Suppressor macrophage (primary cell): ENCODE measurements at regions not wholly inside any gene's neighbourhood (a gene's known extent, or its start where the extent isn't known, plus 50 kb on each side); places are given as distances from the start of the nearest gene placed in this dataset.
A peak's percentile ranks its signal among the peaks of the same experiment; 100 is the strongest.

Source experiments
- DNase-seq, 4 experiments: peaks; one replicate each; pipeline ENCODE4 v3.0.0-alpha.2; 2020 to 2022

DNA sequence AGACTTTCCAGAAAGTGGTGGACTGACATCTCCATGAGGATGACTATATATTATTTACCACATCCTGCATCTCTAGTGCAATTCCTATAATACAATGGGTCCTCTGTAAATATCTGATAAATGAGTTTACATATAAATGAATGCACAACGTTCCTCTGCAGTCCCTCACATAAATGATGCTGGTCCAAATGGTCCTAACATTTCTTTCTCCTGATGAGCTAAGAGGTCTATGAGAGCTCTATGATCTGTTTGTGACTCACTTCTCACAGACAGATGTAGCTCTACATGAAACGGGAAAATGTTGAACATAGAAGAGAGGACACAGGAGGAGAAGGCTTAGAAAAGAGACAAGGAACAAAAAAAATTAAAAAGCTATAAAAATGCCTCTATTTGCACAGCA lies 201.2 kb upstream of the PIK3C3 start:
- DNase-seq = no peak

DNA sequence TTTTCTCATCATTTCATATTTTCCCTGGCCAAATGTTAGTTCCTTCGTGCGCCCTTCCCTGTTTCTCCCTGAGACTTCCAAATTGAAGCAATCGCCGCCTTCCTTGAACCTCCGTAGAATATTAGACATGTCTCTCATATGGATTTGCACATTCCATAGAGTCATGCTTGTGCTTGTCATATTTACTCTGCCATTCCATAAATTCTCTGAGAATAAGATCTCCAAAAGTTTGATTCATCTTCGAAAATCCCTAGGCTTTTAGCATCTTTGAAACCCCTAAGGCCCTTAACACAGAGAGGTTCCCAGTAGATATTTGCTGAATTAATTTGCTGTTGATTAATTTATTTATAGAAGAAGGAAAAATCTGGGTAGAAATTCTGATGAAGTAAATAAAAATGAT lies 202.2 kb upstream of the PIK3C3 start:
- no peak for DNase-seq

DNA sequence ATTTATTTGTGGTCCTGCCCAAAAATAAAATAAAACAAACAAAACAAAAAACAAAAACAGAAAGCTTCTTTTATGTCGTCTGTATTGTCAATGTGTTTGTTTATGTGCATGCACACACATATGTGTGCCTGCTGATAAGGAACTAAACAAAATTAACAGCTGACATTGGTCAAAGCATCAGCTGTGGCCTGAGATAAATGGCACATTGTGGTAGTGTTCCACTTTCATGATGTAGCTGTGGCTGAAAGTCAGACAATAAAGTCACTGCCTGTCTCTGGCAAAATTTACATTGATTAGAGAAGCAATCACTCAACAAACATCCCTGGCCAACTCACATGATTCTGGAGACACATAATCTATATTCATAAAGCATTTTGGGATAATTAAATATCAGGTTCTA lies 203.4 kb upstream of the PIK3C3 start:
- DNase-seq = no peak

DNA sequence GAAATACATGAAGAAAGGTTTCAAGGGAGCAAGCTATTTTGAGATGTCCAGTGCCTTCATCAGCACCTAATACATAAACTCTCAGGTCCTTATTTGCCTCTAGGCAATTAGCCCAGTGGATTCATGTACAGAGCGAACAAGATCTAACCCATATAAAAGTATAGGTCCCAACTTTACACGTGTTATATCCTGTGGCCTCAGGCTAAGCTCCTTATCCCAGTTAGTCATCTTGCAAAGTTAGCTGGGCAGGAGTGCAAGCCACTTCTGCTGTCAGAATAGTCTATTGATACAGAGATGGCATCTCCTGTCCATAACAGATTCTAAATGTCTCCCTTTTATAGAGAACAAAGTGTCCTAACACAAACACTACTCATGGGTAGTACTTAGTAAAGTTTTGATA lies 203.9 kb upstream of the PIK3C3 start:
- no peak for DNase-seq

DNA sequence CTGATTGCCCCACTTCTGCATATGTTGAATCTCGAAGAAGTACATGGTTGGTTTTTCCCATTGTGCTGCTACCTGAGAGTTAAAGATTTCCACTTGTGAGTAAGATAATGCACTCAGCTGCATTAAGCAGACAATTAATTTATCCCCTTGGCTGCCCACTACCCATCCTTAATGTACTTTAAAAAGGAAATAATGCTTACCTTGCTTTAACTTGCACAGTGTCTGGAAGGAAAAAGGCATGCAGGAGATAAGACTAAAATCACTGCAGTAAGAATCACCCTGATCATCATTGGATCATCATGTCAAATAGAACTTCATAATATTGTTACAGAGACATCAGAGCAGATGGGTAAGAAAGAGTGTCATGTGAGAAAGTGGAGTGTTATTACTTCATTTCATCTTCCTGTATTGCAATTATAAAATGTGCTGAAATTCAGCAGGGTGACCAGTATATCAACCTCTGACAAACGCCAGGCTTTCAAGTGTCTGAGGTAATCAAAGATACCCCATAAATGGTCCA lies 207.3 kb upstream of the PIK3C3 start:
- DNase-seq = no peak

DNA sequence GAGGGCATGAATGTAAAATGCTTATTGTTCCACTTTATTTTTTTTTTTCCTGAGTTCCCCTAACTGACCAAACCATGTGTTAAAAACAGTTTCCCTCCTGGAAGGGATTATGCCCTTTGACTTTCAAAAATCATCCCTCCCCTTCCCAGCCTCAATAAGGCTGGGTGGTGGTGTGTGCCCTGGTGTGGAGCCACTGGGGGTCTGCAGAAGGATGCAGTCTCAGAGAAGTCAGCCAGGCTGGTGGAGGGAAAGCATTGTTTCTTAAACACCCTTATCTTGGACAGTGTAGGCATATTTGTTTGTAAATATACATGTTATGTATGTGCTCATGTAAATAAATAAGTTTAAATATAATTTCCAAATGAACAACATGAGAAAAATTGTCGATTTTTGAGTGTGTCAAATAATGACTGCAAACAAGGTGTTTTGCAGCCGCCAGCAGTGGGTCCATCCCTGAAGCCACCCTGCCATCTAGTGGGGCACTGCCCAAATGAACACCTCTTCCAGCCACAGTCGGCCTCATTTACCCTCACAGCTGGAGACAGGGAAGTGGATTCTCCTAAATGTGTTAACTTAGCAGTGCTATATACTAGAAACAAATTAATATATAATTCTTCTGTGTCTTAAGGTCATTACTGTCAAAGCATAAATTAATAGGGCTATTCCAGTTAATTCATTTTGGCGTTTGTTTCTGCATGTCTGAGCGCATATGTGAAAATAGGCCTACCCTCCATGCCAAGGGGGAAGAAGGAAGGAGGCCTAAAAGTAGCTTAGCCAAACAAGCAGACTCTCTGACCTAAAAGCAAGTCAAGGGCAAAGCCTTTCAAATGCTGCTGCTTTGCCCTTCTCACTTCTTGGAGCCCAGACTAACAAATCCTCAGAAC lies 209.6 kb upstream of the PIK3C3 start:
- DNase-seq = peak; percentile 33 to 61 (median 46)

DNA sequence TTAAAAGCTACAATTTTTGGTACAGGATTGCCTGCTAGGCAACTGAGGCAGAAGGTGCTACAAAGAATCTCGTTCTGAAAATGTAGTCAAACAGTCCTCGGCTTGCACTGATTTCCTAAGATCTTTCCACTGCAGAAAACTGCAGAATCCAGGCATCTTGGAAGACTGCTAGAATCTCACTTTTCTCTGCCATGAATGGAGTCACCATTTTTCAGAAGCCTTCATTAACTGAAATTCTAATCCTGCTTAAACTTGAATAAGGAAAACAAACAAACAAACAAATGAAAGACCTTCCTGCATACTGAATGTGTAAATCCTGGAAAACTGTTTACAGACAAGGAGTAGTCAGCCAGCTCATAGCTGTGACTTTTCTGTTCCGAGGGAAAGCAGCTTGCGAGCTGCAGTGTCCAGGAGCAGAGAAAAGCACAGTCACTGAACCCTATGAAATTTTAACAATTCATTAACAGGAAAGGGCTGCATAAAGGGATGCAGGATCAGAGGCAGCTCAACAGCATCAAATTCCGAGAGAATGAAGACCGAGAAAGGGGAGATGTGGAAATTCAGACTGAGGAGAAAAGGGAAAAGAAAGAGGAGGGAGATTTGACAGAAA lies 210.5 kb upstream of the PIK3C3 start:
- no peak for DNase-seq

DNA sequence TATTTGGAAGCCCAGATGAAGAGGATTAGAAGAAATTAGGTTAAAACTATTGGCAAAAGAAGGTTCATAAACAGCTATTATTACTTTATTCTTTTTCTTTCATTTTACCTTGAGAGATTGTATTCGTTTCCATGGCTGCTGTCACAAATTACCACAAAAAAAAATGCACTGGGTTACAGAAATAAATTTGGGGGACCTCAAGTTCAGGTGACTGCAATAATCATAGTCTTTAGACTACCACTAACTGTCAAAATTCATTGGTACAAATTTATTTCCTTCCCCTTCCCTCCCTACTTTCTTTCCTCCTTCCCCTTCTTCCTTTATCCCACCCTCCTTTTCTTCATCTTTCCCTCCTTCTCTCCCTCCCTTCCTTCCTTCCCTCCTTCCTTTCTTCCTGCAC lies 217.8 kb upstream of the PIK3C3 start:
- DNase-seq = no peak

DNA sequence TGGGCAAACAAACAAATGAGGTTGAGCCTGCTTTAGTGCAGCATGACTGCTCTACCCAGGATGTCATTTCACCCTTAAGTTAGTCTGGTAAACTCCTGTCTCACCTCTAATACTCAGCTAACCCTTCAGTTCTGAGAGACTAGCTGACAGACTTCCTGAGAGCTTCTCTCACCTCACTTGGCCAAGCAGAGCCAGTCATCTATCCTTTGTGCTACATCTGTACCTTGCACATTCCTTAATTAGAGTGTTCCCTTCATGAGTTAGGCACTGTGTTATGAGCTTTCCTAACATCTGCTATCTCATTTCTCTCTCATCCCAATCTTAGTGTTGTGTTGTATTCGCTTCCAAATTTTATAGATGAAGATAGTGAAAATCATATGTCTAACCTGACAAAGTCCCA lies 220.1 kb upstream of the PIK3C3 start:
- no peak for DNase-seq

DNA sequence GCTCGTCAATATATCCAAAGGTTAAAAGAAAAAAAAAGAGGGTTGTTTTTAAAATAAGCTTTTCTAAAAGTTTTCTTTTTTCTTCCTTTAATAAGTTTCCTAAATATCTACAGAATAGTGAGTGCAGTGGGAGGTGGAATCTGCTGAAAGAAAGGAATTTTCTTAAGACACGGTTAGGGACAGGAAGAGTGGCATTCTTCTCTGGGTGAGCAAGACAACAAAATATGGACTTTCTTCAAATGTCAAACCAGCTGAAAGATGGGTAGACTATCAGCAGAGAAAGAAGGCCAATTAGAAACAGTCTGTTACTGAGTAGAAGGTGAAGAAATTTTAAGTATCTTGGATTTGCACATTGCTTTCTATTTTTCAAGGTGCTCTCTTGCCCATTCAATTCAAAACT lies 222.7 kb upstream of the PIK3C3 start:
- no peak for DNase-seq

DNA sequence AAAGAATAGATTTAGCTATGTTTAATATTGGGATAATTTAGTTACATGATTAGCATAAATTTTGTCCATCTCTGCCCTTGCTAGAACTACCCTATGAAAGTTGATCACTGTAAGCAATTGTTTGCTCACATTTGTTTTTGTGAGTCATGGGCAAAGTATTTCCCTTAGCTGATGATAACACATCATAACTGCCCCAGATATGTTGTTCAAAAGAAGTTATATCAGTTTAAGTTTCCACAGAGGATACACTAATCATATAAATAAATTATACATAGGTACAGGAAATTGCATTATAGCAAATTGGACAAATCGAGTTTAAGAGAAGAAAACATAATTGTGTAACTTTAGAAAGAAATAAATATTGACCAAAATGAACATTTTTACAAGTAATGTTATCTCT lies 223.2 kb upstream of the PIK3C3 start:
- DNase-seq = no peak

DNA sequence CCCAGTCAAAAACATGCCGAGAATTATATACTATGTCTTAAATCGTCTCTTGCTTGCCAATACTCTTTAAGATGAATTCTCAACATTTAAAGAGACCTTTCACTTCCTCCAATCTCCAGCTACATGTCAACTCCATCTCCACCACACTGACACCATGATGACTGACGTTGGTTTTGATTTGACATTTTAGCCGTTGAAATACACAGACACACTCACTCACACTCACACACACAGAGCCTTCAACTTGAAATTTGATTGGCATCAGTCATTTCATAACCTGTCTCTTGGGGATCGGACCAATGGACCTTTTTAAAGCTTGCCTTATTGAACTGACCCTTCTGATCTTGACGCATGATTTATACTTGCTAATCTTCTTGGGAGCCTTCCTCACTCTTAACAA lies 230.8 kb upstream of the PIK3C3 start:
- DNase-seq = no peak

DNA sequence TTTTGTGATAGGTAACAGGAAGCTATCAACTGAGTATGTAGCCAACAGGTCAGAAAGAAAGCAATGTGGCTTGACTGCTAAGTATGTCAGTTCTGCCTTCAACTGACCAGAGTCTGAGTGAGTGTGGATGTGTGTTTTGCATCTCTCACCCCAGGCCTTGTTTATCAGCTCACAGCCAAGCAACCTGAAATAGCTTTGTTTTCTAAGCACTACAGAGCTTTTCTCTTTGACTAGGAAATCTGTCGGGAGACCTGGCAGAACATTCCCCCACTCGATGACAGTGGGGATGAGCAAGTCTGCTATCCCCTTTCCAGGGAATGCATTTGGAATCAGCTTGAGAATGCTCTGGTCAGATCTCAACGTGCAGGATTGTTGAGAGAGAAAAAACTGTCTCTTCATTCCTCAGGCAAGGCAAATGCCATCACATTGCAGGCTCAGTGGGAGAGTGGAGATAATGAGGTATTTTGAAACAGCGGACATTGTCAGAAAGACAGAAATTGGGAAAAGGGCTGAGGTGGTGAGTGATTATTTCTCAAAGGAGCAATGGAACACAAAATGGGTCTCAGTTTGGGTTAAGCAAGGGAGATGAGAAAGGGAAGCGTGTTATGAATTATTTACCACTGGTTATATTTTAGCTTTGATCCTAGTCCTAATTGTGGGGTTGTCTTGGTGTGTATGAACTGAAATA lies 233.8 kb upstream of the PIK3C3 start:
- no peak for DNase-seq

DNA sequence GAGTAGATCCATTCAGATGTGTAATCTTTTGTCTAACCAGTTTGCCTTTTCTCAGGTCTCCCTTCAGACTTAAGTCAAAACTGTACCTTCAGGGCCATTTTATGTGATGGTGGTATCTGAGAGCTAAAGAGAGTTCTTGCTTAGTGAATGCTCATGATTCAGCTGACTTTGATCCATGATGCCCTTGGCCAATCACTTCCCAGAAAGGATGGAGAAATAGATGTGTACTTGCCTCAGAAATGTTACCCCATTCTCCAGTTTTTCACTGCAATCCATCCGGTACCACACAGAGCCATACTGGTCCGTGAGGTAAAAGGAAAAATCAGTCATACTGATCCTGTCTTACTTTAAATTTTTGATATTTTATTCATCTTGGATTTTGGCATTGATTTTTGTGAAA lies 234.8 kb upstream of the PIK3C3 start:
- no peak for DNase-seq

DNA sequence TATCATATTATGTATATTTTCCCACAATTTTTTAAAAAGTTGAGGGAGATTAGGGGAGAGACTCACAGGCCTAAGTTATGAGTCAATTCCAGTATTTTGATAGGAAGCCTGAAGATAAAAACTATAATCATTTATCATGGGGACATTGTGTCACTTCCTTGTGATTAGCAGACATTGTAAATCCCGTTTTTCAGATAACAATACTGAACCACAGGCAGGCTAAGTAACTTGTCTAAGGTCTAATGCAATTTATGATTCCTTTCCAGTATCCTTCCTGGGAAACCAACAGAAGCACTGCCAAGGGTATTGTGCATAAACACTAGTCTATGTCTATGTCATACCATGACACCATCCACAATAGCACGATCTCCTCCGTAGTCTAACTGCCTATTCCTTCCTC lies 235.2 kb upstream of the PIK3C3 start:
- DNase-seq = no peak

DNA sequence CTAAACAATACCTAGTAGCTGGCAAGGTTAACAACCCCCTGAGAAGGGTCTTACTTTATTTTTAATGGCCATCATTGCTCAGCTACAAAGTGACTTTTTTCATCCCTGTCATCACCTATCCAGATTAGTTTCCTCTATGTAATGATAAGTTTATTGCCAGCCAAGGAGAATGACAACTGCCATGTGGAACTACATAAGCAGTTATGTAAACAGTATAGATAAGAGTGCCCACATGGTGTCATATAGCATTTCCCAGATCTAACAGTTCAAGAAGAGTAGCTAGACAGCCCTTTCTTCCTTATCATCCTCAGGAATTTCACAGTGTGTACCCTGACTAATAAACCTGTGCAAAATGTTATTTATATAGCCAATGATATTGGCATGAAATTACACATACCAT lies 240.2 kb upstream of the PIK3C3 start:
- no peak for DNase-seq

DNA sequence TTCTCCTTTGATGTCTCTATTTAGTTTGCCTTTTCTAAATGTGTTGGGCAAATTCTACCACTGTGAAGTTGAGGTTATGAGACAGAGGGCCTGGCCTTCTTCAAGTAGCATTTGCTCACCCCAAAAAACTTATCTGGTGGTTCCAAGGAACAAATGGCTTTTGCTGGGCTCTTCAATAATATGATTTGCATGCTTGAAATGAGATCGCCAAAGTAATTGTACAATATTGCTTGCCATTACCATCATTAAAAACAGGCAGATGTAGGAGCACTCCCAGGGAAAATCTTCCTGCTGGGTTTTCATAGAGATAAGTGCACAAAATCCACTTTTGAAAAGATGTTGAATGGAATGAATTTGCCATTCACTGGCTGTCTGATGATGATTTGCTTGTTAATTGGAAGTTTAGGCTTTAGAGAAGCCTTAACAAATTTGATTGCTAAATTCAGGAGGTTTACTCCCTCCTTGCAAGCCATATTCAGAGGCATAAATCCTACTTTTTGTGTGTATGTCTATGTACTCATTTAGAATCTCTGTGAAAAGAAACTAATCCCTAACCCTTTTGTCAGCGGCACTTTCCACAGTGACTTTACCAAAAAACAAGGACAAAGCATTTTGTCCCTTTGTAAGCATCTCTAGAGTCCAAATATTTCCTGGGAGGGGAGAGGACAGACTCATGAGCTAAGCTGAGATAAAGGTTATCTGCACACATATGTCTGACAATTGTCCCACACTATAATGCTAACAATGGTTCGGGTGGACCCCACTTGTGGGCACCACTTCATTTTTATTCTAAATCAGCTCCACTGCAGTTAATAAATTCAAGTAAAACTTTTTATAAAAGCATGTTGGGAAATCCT lies 240.8 kb upstream of the PIK3C3 start:
- no peak for DNase-seq

DNA sequence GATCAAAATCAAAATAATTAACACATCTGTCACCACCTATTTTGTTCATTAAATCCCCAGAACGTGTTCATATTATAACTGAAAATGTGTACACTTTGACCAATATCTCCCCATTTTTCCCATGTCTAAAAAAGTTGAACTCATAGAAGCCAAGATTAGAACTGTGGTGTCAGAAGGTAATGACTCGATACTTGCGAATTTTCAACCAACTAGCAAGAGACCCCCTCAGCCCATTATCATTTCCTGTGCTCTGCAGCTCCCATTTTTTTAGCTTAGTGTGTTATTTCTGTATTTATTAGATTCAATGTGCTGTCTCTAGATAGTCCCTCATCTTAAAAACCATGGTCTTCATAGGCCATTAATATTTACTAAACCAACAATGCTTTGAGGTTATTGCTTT lies 248.7 kb upstream of the PIK3C3 start:
- no peak for DNase-seq

DNA sequence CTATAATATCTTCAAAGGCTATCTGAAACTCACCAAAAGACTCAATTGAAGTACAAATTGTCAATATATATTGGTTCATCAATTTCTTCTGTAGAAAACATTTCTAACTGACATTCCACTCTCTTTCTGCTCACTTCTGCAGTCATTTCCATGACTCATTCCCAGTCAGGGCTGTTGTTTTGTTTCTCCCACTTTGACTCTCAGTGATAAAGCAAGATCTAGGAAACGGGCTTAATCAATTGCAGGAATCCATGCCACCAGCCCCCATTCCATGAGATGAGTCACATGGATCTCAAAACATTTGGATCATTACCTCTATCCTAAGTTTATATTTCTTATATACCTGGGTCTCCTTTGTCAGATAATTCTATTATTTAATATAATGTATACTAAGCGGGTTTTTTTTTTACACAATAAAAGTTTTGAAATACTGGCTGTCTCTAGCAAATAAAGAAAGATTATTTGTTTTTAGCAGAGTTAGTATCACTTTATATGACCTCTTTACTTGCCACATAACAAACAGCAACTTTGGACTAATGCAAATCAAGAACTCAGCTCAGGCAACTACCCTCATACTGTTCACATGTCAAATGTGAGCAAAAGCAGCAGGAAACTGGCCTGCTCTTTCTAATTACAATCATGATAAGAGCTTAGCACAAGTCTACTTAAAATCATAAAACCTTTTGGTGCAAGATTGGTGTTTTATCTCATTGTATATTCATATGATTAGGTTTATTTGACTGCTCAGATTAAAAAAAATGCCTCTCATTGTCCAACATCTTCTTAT lies 251.1 kb upstream of the PIK3C3 start:
- DNase-seq = no peak

DNA sequence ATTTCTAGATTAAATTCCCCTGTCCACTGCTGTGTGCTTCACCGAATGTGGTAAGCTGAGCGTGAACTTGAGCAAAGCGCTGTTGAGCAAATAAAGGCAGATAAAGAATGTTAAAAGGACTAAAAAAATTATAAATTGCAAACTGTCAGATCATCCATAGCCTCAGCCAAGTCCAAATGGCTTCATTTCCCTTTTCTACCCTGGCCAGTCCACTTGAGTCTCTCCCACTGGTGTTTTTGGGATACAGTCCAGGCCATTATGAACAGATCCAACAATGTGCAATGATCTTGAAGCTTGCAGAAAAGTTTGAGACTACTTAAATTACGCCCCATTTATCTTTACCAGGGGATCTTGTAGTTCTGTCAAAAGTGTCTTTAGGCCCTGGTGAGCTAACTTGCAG lies 254.6 kb upstream of the PIK3C3 start:
- no peak for DNase-seq

DNA sequence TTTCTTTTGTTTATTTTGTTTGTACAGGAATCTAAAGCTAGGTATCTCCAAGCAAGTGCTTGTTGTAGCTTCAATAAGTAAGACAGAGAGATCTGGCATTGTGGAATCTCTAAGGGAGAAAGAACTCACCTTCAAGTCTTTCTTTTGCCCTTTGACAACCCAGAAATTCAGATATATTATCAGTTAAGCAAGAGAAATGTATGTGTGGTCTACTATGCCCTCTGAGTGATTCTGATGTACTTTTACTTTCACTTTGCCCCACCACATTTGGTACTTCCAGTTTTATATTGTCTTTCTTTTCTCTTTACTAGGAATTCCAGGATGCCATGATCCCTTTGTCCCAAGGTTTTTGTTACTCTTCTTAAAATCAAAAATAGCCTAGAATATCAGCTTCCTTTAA lies 259.6 kb upstream of the PIK3C3 start:
- DNase-seq = no peak

DNA sequence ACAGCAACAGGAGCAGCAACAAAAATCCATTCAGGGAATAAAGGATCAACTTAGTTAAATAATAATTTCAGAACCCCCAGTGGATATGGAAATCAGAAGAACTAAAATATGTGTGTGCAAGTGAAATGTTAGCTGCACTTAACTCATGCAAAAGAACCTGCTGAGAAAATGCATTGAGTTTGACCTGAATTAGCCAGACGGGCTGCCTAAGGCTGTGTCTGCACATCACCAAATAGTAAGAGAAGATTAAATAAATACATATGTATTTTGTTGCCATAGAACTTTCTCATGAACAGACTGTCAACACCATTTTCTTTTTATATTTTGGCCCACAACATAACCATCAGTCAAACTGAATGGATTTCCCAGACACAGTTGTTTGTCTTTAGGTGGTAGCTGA lies 262.0 kb upstream of the PIK3C3 start:
- DNase-seq = no peak
